NB4 (cell line): ENCODE measurements at regions not wholly inside any gene's neighbourhood (a gene's known extent, or its start where the extent isn't known, plus 50 kb on each side); places are given as distances from the start of the nearest gene placed in this dataset.

Experiments used
- POLR2A ChIP-seq: IDR thresholded peaks from 2 replicates; pipeline ENCODE4 v1.6.1; 2011; ENCODE audit warnings: mild to moderate bottlenecking; ENCODE audit not compliant: insufficient read length; ENCODE audit errors: extremely low read depth
- TF ChIP-seq, protein P1 (sequence below): IDR thresholded peaks from one replicate; pipeline ENCODE4 v1.5.1; 2012; ENCODE audit warnings: low read depth, low read length

DNA sequence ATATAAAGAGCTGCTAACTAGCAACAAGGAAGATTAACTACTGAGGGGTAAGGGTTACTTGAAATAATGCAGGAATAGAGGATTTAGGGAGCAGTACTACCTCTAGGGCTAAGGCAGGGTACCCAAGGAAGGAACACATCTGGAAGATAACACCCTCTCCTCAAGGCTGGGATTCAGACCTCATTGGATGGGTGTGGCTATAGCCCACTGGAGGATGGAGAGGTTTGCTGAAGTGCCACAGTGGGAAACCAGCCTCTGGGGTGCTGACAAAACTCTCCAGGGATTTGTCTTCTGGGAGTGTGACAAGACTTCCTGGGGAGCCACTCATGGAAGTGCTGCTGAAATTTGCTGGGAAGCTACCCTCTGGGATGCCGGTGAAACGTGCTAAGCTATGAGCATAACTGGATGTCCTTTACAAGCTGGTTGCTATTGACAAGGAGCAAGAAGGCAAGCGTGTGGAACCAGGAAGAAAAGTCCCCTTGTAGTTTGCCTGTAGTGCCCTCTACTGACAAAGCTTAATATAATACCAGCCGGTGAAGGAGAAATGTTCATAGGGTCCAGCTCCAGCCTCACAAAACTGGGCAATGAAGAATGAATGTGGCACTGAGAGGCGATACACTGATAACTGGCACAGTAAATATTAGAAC, 122.8 kb upstream of the USP24 start:
- TF ChIP-seq, protein P1, sequence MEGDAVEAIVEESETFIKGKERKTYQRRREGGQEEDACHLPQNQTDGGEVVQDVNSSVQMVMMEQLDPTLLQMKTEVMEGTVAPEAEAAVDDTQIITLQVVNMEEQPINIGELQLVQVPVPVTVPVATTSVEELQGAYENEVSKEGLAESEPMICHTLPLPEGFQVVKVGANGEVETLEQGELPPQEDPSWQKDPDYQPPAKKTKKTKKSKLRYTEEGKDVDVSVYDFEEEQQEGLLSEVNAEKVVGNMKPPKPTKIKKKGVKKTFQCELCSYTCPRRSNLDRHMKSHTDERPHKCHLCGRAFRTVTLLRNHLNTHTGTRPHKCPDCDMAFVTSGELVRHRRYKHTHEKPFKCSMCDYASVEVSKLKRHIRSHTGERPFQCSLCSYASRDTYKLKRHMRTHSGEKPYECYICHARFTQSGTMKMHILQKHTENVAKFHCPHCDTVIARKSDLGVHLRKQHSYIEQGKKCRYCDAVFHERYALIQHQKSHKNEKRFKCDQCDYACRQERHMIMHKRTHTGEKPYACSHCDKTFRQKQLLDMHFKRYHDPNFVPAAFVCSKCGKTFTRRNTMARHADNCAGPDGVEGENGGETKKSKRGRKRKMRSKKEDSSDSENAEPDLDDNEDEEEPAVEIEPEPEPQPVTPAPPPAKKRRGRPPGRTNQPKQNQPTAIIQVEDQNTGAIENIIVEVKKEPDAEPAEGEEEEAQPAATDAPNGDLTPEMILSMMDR, result peak; percentile 36
- no peak for TF ChIP-seq POLR2A
